ENCODE measurements at regions not wholly inside any gene's neighbourhood (a gene's known extent, or its start where the extent isn't known, plus 50 kb on each side); places are given as distances from the start of the nearest gene placed in this dataset.

DNA sequence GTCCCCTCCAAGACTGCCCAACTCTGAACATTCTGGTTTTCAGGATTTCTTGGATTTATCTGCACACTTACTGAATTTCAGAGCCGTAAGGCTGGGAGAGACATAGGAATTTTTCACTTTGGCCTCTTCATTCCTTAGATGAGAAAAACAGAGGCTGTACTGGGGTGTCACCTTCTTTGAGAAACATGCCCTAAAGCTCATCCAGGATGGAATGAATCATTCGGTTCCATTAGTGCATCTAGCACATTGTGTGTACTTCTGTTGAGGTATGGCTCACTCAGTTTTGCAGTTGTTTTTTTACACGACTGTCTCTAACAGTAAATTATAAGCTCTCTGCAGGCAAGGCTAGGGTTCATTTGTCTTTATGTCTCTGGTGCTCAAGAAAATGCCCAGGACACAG lies 383.4 kb downstream of the GATA3 start:
- TF ChIP-seq POLR2A (IDR thresholded peaks at IDR 0.05) (no peak), EP300 (IDR thresholded peaks at IDR 0.05) (no peak), POLR2AphosphoS5 (IDR thresholded peaks at IDR 0.05) (no peak)
- TF ChIP-seq, protein P1, sequence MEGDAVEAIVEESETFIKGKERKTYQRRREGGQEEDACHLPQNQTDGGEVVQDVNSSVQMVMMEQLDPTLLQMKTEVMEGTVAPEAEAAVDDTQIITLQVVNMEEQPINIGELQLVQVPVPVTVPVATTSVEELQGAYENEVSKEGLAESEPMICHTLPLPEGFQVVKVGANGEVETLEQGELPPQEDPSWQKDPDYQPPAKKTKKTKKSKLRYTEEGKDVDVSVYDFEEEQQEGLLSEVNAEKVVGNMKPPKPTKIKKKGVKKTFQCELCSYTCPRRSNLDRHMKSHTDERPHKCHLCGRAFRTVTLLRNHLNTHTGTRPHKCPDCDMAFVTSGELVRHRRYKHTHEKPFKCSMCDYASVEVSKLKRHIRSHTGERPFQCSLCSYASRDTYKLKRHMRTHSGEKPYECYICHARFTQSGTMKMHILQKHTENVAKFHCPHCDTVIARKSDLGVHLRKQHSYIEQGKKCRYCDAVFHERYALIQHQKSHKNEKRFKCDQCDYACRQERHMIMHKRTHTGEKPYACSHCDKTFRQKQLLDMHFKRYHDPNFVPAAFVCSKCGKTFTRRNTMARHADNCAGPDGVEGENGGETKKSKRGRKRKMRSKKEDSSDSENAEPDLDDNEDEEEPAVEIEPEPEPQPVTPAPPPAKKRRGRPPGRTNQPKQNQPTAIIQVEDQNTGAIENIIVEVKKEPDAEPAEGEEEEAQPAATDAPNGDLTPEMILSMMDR (IDR thresholded peaks at IDR 0.05): no peak
- intact Hi-C loops (cut with DNase I): no loop called here
- 93 to 96% methylated on average over 3 of the region's 3 CpGs for WGBS, 2 donors
- no peaks in the 10 kb centered on the region for H3K27me3 ChIP-seq
- no peaks in the 10 kb centered on the region for H3K36me3 ChIP-seq
- no peaks in the 10 kb centered on the region for H3K9me3 ChIP-seq
- H3K27ac ChIP-seq: no peak overlapping the region
- no peak for DNase-seq
- H3K4me3 ChIP-seq: no peak overlapping the region
- no peaks in the 10 kb centered on the region for H3K4me1 ChIP-seq

DNA sequence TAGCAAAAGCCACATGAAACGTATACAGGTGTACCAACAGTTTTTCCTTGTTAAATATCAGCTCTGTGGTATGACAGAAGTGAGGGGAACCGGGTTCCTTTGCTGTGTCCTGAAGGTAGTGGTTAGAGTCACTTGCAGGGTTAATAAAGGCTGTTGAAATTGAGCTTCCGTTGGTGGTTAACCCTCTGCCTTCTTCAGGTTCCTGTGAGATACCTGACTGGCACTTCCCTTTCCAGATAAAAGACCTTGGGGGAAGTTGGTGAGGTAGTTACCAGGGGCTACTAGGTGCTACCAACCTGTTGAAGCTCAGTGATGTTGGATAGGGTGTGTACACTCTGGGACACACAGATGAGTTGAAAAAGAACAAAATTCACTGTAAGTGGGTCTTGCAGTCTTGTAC lies 384.1 kb downstream of the GATA3 start:
- WGBS, 2 donors: 14 to 28% methylated on average over 3 of the region's 3 CpGs
- intact Hi-C loops (cut with DNase I): no loop called here
- Histone ChIP-seq H3K27me3 (no peaks in the 10 kb centered on the region), H3K4me3 (no peak overlapping the region), H3K4me1 (no peaks in the 10 kb centered on the region), H3K9me3 (no peaks in the 10 kb centered on the region), H3K36me3 (no peaks in the 10 kb centered on the region), H3K27ac (no peak overlapping the region)
- no peak for TF ChIP-seq POLR2A (IDR thresholded peaks at IDR 0.05)
- TF ChIP-seq POLR2AphosphoS5 (IDR thresholded peaks at IDR 0.05): no peak
- no peak for TF ChIP-seq EP300 (IDR thresholded peaks at IDR 0.05)
- TF ChIP-seq, protein P1 (IDR thresholded peaks at IDR 0.05): no peak
- DNase-seq: no peak

DNA sequence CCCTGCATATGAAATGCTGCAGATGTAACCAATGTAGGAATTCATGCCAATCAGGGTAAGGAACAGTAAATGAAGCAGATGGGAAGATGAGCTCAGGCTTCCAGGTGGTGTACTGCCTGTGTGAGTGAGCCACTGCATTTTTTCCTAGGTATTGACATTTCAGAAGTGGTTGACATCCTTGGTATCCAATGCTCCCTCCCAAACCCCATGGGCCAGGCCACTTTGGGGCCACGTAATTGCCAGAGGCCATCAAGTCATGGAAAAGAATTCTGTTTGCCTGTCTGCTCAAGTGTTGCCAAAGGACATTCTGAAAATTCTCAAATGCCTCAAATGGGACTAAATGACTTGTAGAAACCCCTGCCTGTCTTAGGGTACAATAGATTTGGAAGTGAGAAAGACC lies 384.6 kb downstream of the GATA3 start:
- WGBS, 2 donors: 22 to 79% methylated on average over 1 of the region's 1 CpG
- Histone ChIP-seq H3K27ac (no peak overlapping the region), H3K4me1 (no peaks in the 10 kb centered on the region), H3K27me3 (no peaks in the 10 kb centered on the region), H3K9me3 (no peaks in the 10 kb centered on the region), H3K36me3 (no peaks in the 10 kb centered on the region), H3K4me3 (no peak overlapping the region)
- intact Hi-C loops (cut with DNase I): no loop called here
- TF ChIP-seq EP300 (IDR thresholded peaks at IDR 0.05): no peak
- TF ChIP-seq, protein P1 (IDR thresholded peaks at IDR 0.05): no peak
- DNase-seq: no peak

DNA sequence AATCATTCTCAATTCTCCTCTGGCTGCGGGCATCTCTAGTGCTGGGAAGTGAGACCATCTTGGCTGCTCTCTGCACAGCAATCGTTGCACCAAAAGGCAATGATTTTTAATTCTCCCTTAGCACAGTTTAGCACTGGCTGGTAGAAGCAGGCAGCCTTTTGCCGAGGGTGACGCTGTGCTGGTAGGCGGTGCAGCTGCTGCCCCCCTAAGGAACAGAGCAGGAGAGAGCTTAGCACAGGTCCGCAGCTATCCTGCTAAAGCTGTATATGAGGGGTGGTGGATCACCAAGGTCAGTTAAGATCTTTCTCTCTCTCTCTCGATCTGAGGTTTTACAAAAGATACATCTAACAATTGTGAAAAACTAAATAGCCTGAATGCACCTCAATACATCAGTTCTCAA lies 390.1 kb downstream of the GATA3 start:
- H3K4me3 ChIP-seq: no peak overlapping the region
- DNase-seq: no peak
- no peak for TF ChIP-seq POLR2AphosphoS5 (IDR thresholded peaks at IDR 0.05)
- no peak overlapping the region for H3K27ac ChIP-seq
- H3K4me1 ChIP-seq: no peaks in the 10 kb centered on the region
- peaks cover 0 to 3% (median 3%) of the 10 kb centered on the region in 3 donors for H3K27me3 ChIP-seq
- 13 to 20% methylated on average over 7 of the region's 7 CpGs for WGBS, 2 donors
- intact Hi-C loops (cut with DNase I): no loop called here
- H3K9me3 ChIP-seq: no peaks in the 10 kb centered on the region
- H3K36me3 ChIP-seq: no peaks in the 10 kb centered on the region

DNA sequence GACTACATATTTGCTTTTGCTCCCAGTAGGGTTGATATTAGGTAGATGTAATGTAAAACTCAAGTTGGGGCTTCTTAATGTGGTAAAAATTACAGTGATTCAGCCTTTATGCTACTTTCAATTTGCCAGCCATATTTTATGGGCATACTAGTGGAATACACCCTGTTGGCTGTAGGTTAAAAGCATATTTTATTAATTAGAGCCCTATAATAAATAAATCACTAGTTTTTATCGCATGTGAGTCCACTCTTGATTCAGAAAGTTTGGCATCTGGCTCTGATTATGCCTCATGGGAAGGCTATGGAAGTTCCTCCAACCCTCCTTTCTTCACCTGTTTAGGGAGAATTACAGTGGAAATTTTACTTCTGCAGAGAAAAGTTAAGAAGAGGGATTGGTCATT lies 390.9 kb downstream of the GATA3 start:
- 91 to 92% methylated on average over 1 of the region's 1 CpG for WGBS, 2 donors
- Histone ChIP-seq H3K4me1 (no peaks in the 10 kb centered on the region), H3K4me3 (no peak overlapping the region), H3K36me3 (no peaks in the 10 kb centered on the region), H3K27me3 (peaks cover 0 to 3% (median 3%) of the 10 kb centered on the region in 3 donors), H3K27ac (no peak overlapping the region), H3K9me3 (no peaks in the 10 kb centered on the region)
- DNase-seq: no peak
- intact Hi-C loops (cut with DNase I): no loop called here
- TF ChIP-seq POLR2AphosphoS5 (IDR thresholded peaks at IDR 0.05) (no peak), EP300 (IDR thresholded peaks at IDR 0.05) (no peak), POLR2A (IDR thresholded peaks at IDR 0.05) (no peak)
- TF ChIP-seq, protein P1 (IDR thresholded peaks at IDR 0.05): no peak
